NB4 (cell line): ENCODE measurements at regions not wholly inside any gene's neighbourhood (a gene's known extent, or its start where the extent isn't known, plus 50 kb on each side); places are given as distances from the start of the nearest gene placed in this dataset.

Experiments
- DNase-seq: peaks from one replicate; pipeline ENCODE4 v3.0.0; 2010; ENCODE audit warnings: low read depth
- H3K4me3 ChIP-seq: one replicate; pipeline ENCODE4 v1.5.1; 2011; ENCODE audit warnings: mild to moderate bottlenecking, low read depth, low read length, moderate library complexity
- MYC ChIP-seq: IDR thresholded peaks from 2 replicates; pipeline ENCODE4 v1.6.1; 2011; ENCODE audit warnings: low read depth, low read length
- POLR2A ChIP-seq: IDR thresholded peaks from 2 replicates; pipeline ENCODE4 v1.6.1; 2011; ENCODE audit warnings: mild to moderate bottlenecking; ENCODE audit not compliant: insufficient read length; ENCODE audit errors: extremely low read depth
- TF ChIP-seq, protein P1 (sequence below): IDR thresholded peaks from one replicate; pipeline ENCODE4 v1.5.1; 2012; ENCODE audit warnings: low read depth, low read length
- TF ChIP-seq, protein P2 (sequence below): IDR thresholded peaks from 2 replicates; pipeline ENCODE4 v1.6.1; 2011; ENCODE audit warnings: low read depth, low read length

- TF ChIP-seq POLR2A (no peak), MYC (no peak)
- TF ChIP-seq, protein P1, sequence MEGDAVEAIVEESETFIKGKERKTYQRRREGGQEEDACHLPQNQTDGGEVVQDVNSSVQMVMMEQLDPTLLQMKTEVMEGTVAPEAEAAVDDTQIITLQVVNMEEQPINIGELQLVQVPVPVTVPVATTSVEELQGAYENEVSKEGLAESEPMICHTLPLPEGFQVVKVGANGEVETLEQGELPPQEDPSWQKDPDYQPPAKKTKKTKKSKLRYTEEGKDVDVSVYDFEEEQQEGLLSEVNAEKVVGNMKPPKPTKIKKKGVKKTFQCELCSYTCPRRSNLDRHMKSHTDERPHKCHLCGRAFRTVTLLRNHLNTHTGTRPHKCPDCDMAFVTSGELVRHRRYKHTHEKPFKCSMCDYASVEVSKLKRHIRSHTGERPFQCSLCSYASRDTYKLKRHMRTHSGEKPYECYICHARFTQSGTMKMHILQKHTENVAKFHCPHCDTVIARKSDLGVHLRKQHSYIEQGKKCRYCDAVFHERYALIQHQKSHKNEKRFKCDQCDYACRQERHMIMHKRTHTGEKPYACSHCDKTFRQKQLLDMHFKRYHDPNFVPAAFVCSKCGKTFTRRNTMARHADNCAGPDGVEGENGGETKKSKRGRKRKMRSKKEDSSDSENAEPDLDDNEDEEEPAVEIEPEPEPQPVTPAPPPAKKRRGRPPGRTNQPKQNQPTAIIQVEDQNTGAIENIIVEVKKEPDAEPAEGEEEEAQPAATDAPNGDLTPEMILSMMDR, result no peak
- TF ChIP-seq, protein P2, sequence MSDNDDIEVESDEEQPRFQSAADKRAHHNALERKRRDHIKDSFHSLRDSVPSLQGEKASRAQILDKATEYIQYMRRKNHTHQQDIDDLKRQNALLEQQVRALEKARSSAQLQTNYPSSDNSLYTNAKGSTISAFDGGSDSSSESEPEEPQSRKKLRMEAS, result no peak
- H3K4me3 ChIP-seq, result no peak overlapping the region
- DNase-seq, result no peak
Observed at GRCh38 chr14:104423701-104424405, 155.7 kb upstream of the C14orf180 start.

GRCh38 chr14:104424406-104425072, 155.0 kb upstream of the C14orf180 start:
- H3K4me3 ChIP-seq, result no peak overlapping the region
- DNase-seq, result no peak
- TF ChIP-seq, protein P1, result no peak
- TF ChIP-seq POLR2A (no peak), MYC (no peak)
- TF ChIP-seq, protein P2, result no peak

DNA sequence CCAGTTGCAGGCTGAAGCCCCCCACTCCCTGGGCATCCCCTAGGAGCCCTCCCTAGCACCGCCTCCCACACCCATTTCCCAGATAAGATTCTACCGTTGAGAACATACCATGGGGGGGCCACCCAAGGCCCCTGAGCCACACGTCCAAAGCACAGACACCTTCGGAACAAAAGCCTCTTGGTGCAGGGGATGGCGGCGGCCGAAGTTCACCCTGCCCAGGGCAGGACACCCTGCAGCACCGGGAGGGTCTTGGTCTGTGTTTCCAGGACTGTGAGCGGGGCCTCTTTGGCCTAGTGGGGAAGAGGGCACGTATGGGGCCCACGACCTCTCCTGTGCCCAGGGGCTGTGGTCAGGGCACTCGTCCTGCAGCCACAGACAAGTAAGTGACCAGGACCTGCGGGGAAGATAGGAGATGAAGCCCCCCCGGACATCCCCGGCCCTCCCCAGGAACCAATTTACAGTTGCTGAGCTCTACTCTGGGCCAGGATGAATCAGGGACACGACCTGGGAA, 154.3 kb upstream of the C14orf180 start:
- TF ChIP-seq MYC (no peak), POLR2A (no peak)
- TF ChIP-seq, protein P1, result no peak
- TF ChIP-seq, protein P2, result no peak
- DNase-seq, result no peak
- no peak overlapping the region for H3K4me3 ChIP-seq

DNA sequence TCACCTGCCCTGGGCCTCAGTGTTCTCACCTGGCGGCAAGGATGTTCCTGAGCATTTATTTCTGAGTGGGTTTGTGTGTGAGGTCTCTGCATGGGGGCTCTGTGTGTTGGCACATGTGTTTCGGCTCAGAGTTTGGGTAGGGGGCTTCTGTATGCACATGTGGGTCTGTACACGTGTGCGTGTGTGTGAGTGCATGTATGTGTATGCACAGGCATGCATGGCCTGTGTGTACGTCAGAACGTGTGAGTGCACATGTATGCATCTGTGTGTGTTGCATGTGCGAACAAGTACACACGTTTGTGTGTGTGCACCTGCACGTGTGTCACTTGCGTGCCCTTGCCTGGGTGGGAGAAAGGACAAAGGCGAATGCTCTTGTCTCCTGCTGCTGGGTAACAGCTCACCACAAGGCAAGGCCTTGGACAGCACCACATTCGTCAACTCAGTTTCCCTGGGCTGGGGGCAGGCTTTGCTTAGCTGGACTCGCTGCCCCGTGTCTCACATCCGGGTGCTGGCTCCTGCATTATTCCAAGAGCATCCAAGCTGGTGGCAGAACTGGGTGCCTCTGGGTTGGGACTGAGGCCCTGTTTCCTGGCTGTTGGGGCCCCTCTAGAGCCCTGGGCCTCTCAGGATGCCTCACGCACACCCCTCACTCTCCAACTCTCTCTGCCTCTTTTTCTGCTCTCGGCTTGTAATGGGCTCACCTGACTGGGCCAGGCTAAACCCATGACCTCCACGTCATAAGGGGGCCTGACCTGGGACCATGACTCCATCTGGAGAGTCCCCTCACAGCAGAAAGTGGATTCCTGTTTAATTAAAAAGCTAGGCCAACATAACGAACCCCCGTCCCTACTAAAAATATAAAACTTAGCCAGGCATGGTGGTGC, 153.6 kb upstream of the C14orf180 start:
- TF ChIP-seq, protein P2, result no peak
- TF ChIP-seq POLR2A (no peak), MYC (no peak)
- TF ChIP-seq, protein P1, result no peak
- DNase-seq, result no peak
- H3K4me3 ChIP-seq, result no peak overlapping the region

DNA sequence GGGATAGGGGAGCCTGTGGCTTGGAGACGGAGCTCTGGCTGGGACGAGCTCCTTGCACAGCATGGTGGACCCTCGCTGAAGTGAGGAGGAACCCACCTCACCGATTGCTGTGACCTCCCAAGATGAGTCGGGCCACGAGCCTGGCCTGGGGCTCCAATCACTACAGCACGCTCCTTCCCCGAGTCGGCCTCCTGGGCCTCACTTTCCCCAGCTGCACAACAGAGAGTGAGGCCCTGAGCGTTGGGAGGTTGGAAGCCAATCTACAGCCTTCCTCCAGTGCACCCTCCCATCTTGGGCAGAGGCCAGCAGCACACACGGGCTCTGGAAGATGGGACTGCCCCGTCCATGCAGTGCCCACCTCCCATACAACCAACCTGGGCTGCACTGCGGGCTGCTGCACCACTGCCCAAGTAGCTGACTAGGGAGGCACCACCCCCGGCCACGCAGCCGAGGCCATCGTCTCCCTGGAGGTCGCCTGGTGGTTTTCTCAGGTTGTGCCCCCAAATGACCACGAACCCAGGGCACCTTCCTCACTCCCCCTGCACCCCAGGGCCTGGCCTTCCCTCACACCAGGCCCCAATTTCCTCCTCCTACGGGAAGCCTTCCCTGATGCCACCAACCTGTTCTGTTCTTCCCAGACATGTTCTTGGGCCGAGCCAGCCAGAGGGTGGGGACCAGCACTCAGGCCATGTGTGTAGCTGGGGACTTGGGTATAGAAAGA, 152.3 kb upstream of the C14orf180 start:
- DNase-seq, result no peak
- no peak for TF ChIP-seq MYC
- TF ChIP-seq, protein P1, result no peak
- TF ChIP-seq, protein P2, result no peak
- TF ChIP-seq POLR2A, result no peak
- H3K4me3 ChIP-seq, result no peak overlapping the region
